Astrocyte (in vitro differentiated cells and primary cell): ENCODE measurements at regions not wholly inside any gene's neighbourhood (a gene's known extent, or its start where the extent isn't known, plus 50 kb on each side); places are given as distances from the start of the nearest gene placed in this dataset.
"Not testable (repeated sequence)": the region's sequence is repeated elsewhere in the genome, so short reads cannot be mapped to it uniquely, and the experiment has no call there.

Experiments
- EZH2 ChIP-seq: IDR thresholded peaks from 2 replicates; pipeline ENCODE4 v1.6.1; 2012; ENCODE audit warnings: mild to moderate bottlenecking, low read length, inconsistent platforms; ENCODE audit not compliant: insufficient read depth
- TF ChIP-seq, protein P1 (sequence below): IDR thresholded peaks from 2 replicates; pipeline ENCODE4 v1.5.1; 2011; ENCODE audit warnings: low read depth, mild to moderate bottlenecking, inconsistent platforms, low read length, moderate library complexity; ENCODE audit not compliant: insufficient read depth

DNA sequence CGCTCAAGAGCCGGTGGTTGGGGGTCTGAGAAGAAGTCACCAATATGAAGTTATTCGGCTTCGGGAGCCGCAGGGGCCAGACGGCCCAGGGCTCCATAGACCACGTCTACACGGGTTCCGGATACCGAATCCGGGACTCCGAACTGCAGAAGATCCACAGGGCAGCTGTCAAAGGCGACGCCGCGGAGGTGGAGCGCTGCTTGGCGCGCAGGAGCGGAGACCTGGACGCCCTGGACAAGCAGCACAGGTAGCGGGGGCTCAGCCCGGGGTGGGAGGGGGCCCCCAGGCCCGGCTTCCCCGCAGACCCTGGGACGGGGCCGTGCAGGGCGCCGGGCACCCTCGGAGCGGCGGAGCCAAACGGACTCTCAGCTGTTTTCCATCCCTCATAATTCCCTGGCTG lies 867.9 kb downstream of the SPATA31A1 start:
- TF ChIP-seq, protein P1, sequence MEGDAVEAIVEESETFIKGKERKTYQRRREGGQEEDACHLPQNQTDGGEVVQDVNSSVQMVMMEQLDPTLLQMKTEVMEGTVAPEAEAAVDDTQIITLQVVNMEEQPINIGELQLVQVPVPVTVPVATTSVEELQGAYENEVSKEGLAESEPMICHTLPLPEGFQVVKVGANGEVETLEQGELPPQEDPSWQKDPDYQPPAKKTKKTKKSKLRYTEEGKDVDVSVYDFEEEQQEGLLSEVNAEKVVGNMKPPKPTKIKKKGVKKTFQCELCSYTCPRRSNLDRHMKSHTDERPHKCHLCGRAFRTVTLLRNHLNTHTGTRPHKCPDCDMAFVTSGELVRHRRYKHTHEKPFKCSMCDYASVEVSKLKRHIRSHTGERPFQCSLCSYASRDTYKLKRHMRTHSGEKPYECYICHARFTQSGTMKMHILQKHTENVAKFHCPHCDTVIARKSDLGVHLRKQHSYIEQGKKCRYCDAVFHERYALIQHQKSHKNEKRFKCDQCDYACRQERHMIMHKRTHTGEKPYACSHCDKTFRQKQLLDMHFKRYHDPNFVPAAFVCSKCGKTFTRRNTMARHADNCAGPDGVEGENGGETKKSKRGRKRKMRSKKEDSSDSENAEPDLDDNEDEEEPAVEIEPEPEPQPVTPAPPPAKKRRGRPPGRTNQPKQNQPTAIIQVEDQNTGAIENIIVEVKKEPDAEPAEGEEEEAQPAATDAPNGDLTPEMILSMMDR = not testable (repeated sequence)
- TF ChIP-seq EZH2 = not testable (repeated sequence)
